Nephron (organoid): ENCODE measurements at regions not wholly inside any gene's neighbourhood (a gene's known extent, or its start where the extent isn't known, plus 50 kb on each side); places are given as distances from the start of the nearest gene placed in this dataset.

Source experiments
- H3K27ac Mint-ChIP-seq, 3 experiments: 2 replicates each; pipeline ENCODE4 v1.8.0; 2020; ENCODE audit warnings: mixed read lengths in 3 of 3, mild to moderate bottlenecking in 2 of 3, moderate library complexity in 1 of 3
- H3K27me3 Mint-ChIP-seq: 2 replicates; pipeline ENCODE4 v1.8.0; 2021; ENCODE audit warnings: low read depth, mild to moderate bottlenecking, moderate library complexity, mixed read lengths
- H3K36me3 Mint-ChIP-seq: 2 replicates; pipeline ENCODE4 v1.8.0; 2020; ENCODE audit warnings: low read depth, mixed read lengths
- H3K4me1 Mint-ChIP-seq: 2 replicates; pipeline ENCODE4 v1.8.0; 2020; ENCODE audit warnings: mixed read lengths
- H3K4me3 Mint-ChIP-seq, 3 experiments: 2 replicates each; pipeline ENCODE4 v1.8.0; 2020; ENCODE audit warnings: mild to moderate bottlenecking in 3 of 3, mixed read lengths in 3 of 3, moderate library complexity in 2 of 3
- H3K9me3 Mint-ChIP-seq: 2 replicates; pipeline ENCODE4 v1.8.0; 2020; ENCODE audit warnings: mixed read lengths
- TF ChIP-seq, protein P1 (sequence below), 3 experiments: fragments of 200-600 bp; sonication (generic); IDR thresholded peaks; one replicate each; pipeline ENCODE4 v1.5.0; 2021; ENCODE audit warnings: antibody characterized with exemption in 3 of 3; ENCODE audit not compliant: unreplicated experiment in 3 of 3

DNA sequence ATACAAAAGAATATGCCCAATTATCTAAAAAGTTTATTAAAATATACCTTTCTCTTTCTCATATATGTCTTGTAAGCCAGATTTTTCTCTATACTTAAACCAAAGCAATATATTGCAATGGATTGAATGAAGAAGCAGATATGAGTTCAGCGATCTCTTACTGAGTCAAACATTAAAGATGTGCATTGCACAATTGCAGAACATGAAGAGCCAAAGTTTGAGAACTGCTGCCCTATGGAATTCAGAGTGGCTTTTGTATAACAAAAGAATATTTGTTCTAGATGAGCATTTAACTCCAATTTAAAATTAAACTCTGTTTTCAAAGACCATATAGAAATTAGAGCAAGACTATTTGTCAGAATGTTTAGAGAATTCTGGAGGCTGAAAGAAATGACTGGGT is 519.0 kb upstream of the DAB2 start:
- no peaks in the 10 kb centered on the region for H3K27me3 Mint-ChIP-seq
- TF ChIP-seq, protein P1, sequence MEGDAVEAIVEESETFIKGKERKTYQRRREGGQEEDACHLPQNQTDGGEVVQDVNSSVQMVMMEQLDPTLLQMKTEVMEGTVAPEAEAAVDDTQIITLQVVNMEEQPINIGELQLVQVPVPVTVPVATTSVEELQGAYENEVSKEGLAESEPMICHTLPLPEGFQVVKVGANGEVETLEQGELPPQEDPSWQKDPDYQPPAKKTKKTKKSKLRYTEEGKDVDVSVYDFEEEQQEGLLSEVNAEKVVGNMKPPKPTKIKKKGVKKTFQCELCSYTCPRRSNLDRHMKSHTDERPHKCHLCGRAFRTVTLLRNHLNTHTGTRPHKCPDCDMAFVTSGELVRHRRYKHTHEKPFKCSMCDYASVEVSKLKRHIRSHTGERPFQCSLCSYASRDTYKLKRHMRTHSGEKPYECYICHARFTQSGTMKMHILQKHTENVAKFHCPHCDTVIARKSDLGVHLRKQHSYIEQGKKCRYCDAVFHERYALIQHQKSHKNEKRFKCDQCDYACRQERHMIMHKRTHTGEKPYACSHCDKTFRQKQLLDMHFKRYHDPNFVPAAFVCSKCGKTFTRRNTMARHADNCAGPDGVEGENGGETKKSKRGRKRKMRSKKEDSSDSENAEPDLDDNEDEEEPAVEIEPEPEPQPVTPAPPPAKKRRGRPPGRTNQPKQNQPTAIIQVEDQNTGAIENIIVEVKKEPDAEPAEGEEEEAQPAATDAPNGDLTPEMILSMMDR (IDR thresholded peaks at IDR 0.05; ENCODE audit: unreplicated experiment in 3 of 3), result no peak
- no peaks in the 10 kb centered on the region for H3K36me3 Mint-ChIP-seq
- no peak overlapping the region for H3K4me3 Mint-ChIP-seq
- H3K27ac Mint-ChIP-seq, result no peak overlapping the region
- no peaks in the 10 kb centered on the region for H3K4me1 Mint-ChIP-seq
- no peaks in the 10 kb centered on the region for H3K9me3 Mint-ChIP-seq

DNA sequence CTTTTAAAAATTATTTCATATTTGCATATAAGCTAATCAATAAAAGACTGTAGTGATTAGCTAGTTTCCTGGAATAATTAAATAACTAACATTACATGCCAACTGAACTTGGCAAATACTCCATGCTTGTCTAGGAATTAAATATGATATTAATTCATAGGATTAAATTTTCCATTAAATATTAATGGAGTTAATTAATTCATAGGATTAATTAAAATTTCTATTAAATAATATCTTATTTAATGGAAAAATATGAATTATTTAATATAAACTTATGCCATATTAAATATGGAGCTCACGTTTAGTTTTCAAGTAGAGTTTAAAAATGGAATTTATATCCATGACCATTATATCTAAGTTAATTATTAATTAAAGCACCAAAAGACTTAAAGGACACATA is 517.8 kb upstream of the DAB2 start:
- TF ChIP-seq, protein P1 (IDR thresholded peaks at IDR 0.05; ENCODE audit: unreplicated experiment in 3 of 3), result no peak
- no peaks in the 10 kb centered on the region for H3K4me1 Mint-ChIP-seq
- no peaks in the 10 kb centered on the region for H3K36me3 Mint-ChIP-seq
- H3K27me3 Mint-ChIP-seq, result no peaks in the 10 kb centered on the region
- no peak overlapping the region for H3K27ac Mint-ChIP-seq
- no peaks in the 10 kb centered on the region for H3K9me3 Mint-ChIP-seq
- no peak overlapping the region for H3K4me3 Mint-ChIP-seq

DNA sequence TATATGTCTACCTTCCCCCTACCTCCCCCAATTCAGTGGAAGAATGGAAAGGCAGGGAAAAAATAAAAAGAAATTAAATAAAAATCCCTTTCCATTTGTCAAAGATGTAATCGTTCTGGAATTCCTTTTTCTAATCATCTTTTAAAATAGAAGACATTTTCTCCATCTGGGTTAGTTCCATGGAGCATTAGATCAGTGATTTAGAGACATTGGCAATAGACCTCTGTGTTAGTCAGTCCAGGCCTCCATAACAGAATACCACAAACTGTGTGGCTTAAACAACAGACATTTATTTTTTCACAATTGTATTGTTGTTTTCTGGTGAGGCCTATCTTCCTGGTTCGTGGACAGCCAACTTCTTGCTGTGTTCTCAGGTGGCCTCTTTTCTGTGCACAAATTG is 516.6 kb upstream of the DAB2 start:
- no peaks in the 10 kb centered on the region for H3K36me3 Mint-ChIP-seq
- TF ChIP-seq, protein P1 (IDR thresholded peaks at IDR 0.05; ENCODE audit: unreplicated experiment in 3 of 3), result no peak
- H3K4me1 Mint-ChIP-seq, result no peaks in the 10 kb centered on the region
- no peak overlapping the region for H3K27ac Mint-ChIP-seq
- no peak overlapping the region for H3K4me3 Mint-ChIP-seq
- no peaks in the 10 kb centered on the region for H3K27me3 Mint-ChIP-seq
- no peaks in the 10 kb centered on the region for H3K9me3 Mint-ChIP-seq

DNA sequence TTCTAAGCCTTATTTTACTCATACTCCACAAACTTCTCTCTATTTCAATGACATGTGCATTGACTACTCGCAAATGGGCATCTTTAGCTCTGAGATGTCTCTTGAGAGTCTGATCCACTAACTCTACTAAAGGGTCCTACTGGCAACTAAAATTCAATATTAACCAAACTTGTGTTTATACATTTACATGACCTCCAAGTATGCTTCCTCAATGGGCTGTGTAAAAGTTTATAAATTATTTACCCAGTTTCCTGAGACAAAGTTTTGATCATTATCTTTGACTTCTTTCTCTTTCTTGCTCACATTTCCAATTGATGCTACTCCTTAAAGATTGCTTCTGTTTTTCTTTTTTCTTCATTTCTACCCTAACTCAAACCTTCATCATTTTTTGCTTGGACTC is 510.1 kb upstream of the DAB2 start:
- H3K27ac Mint-ChIP-seq, result peak overlapping the region in 1 of 3 experiments; percentile 56
- H3K27me3 Mint-ChIP-seq, result no peaks in the 10 kb centered on the region
- TF ChIP-seq, protein P1 (IDR thresholded peaks at IDR 0.05; ENCODE audit: unreplicated experiment in 3 of 3), result no peak
- H3K4me1 Mint-ChIP-seq, result no peaks in the 10 kb centered on the region
- H3K4me3 Mint-ChIP-seq, result no peak overlapping the region
- H3K9me3 Mint-ChIP-seq, result no peaks in the 10 kb centered on the region
- H3K36me3 Mint-ChIP-seq, result no peaks in the 10 kb centered on the region

DNA sequence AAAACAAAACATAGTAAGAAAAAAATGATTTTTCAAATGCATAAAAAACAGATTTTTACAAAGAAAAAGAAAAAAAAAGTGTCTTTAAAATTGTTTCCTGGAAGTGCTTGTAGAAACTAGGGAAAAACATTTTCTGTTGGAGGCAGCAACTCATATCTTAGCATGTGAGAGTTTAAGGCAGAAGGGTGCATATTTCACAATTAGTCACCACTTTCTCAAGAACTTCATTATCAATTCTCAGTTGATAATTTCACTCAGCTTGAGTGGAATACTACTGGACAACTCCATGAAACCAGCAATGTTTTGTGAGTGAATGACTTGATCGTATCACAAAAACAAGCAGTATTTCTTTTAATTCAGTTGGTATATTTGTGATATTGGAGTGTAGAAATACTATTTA is 508.3 kb upstream of the DAB2 start:
- Mint-ChIP-seq H3K4me3 (no peak overlapping the region), H3K9me3 (no peaks in the 10 kb centered on the region), H3K4me1 (no peaks in the 10 kb centered on the region), H3K36me3 (no peaks in the 10 kb centered on the region), H3K27me3 (peaks cover under 1% of the 10 kb centered on the region), H3K27ac (no peak overlapping the region)
- TF ChIP-seq, protein P1 (IDR thresholded peaks at IDR 0.05; ENCODE audit: unreplicated experiment in 3 of 3), result no peak

DNA sequence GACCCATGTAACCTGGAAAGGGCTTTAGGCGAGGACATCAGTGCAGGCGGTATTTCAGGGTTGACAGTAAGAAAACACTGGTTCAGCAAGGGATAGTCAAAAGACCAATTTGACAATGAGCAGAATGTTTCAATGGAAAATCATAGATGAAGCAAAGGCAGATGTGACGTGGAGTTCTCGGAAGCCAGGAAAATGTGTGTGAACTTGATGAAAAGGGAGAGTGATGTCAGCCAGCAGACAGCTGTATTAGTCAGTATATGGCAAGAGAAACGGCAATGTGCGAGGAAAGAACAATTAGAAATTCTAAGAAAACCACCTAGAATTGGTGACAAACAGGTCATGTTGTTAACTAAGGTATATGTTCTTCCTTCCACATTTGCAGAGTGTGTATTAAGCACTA is 503.9 kb upstream of the DAB2 start:
- TF ChIP-seq, protein P1 (IDR thresholded peaks at IDR 0.05; ENCODE audit: unreplicated experiment in 3 of 3), result no peak
- Mint-ChIP-seq H3K27ac (no peak overlapping the region), H3K27me3 (peaks cover 4% of the 10 kb centered on the region), H3K36me3 (no peaks in the 10 kb centered on the region), H3K4me3 (no peak overlapping the region), H3K9me3 (no peaks in the 10 kb centered on the region), H3K4me1 (no peaks in the 10 kb centered on the region)
